Fibroblast of skin of left biceps (primary cell): ENCODE measurements at regions not wholly inside any gene's neighbourhood (a gene's known extent, or its start where the extent isn't known, plus 50 kb on each side); places are given as distances from the start of the nearest gene placed in this dataset.
A peak's percentile ranks its signal among the peaks of the same experiment; 100 is the strongest.

ENCODE experiments used
- DNase-seq, 2 experiments: peaks; one replicate each; pipeline ENCODE4 v3.0.0-alpha.2; 2013; ENCODE audit warnings: low read depth in 2 of 2

DNA sequence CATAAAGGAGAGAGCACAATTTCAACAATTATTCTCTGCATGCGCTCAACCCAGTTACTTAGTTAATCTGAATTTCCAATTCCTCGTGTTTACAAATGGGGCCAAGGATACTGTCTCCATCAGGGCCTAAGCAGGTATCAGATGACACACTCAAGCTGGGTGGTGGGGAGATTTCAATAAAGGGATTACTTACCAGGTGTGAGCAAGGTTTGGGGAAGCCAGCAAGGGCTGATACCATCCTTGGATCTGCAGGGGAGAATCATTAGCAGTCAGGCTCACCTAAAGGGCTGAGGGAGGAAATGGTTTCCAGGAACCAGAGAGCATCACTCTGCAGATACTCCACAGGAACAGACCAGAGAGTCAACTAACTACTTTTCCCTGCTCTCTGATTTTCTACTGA is 487.1 kb downstream of the NTRK2 start:
- DNase-seq, result no peak

- DNase-seq, result peak; percentile 8 to 13
Observed at GRCh38 chr9:85155352-85155751, 485.8 kb downstream of the NTRK2 start.

DNA sequence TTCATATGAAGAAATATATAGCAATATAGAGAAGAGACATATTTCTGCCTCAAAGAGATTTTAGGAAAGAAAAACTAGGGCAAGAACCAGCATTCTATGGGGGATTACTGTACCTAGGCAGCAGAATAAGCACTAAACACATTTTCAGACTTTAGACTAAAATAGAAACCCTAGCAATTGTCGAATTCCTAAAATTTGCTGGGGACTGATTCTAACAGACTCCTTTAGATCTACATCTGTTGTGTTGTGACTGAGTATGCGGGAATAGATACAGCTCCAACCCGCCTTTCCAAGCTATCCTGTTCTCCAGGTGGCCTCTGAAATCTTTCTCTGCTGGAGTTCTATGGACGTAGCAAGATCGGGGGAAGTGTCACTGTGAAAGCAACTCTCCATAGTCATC is 482.2 kb downstream of the NTRK2 start:
- DNase-seq, result no peak

DNA sequence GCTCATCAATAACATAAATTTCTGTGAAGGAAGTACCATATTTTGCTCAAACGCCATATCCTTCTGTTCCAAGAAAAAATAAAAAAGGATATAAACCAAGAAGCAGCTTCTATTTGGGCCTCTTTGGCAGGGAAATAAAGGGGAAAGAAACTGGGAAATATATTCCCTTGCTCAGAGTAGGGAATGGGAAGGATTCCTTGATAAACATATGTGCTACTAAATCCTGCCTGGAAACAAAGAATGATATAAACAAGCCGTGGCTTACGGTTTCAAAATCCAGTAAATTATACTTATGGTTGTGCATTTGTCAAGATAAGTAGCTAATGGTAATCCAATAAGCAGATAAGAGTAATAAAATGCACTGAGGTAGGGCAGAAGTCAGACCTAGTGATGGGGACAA is 481.6 kb downstream of the NTRK2 start:
- DNase-seq, result no peak

DNA sequence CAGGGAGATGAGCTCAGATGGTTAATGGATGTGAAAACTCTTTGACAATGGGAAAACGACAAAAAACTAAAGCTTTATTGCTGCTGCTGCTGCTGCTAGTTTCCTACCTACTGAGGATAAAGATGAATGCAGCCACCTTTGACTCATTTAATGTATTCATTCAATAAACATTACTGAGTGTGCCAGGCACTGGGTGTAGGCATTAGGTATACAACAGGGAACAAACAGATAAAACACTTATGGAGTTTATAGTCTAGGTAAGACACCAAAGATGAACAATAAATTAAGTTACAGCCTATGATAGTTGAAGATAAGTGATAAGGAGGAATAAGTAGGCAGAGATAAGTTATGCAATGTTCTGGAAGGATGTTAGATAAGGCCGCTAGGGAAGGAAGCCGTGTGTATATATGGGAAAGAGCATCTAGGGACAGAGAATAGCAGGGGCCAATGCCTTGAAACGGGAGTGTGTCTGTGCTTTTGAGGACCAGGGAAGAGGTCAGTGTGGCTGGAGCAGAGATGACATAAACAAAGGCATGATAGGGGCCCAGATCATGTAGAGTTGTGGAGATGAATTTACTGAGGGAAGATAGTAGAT is 477.6 kb downstream of the NTRK2 start:
- DNase-seq, result no peak

- DNase-seq, result no peak
Observed at GRCh38 chr9:85142968-85143367, 473.4 kb downstream of the NTRK2 start.

GRCh38 chr9:85142496-85142911 is 473.0 kb downstream of the NTRK2 start:
- no peak for DNase-seq

DNA sequence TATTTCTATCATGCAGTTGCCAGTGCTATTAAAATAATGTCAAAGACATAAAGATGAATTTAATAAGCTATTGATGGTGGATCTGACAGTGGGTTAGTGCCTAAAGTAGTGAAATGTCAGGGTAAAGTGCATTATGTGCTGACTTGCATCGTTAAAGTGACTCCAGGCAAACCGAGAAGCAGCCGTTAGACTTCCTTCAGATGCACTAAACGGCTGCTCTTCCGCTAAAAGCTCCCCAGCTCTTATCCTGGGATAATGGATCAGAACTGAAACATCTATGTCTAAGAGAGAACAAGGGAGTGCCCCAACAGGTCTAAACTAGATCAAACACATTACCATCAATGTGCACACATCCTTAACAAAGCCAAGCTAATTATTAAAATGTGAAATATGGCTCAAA is 468.2 kb downstream of the NTRK2 start:
- no peak for DNase-seq

GRCh38 chr9:85136987-85137386 is 467.5 kb downstream of the NTRK2 start:
- no peak for DNase-seq

GRCh38 chr9:85136507-85136906 is 467.0 kb downstream of the NTRK2 start:
- DNase-seq, result no peak

DNA sequence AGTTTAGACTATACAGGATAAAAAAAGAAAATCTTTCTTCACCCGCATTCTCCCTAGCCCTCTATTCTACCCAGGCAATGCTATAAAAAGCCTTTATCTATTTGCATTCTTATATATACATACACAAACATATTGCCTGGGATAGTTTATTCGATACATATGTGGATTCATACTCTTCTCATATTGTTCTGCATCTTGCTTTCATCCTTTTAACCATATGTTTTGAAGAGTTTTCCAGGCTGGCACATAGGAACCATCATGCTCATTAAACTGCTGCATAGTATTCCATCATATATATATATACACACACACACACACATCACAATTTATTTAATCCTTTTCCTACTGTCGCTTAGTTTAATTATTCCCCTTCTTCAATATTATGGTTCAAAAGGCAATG is 461.2 kb downstream of the NTRK2 start:
- no peak for DNase-seq

DNA sequence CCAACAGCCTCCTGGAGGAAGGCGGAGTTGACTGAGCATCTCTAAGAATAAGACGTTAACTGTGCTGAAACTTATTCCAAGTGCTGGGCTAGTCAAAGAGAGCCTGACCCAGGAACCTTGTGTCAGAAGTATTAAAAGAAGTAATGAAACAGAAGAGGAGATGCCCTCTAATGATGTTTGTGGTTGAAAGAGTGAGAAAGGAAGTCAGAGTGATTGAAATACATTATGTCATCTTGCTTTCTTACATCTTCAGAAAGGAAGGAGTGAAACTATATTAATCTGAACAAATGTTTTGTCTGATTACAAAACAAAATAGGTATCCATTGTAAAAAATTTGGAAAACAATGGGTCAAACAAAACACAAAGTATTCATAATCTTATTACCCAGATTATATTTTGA is 460.7 kb downstream of the NTRK2 start:
- no peak for DNase-seq

DNA sequence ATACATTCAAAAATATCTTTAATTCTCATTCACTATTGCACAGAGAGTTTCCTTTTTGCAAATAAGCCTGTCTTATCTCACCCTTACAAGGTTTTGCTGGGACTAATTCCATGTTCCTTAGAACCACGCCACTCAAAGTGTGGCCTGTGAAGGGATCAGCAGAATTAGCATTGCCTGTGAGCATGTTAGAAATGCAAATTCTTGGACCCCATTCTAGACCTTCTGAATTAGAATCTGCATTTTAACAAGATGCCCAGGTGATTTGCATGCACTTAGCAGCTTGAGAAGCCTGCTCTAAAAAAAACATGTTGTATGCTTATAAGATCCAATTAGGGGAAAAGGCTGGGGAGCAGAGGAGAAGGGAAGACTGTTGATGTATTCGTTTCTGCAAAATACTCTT is 460.0 kb downstream of the NTRK2 start:
- no peak for DNase-seq

DNA sequence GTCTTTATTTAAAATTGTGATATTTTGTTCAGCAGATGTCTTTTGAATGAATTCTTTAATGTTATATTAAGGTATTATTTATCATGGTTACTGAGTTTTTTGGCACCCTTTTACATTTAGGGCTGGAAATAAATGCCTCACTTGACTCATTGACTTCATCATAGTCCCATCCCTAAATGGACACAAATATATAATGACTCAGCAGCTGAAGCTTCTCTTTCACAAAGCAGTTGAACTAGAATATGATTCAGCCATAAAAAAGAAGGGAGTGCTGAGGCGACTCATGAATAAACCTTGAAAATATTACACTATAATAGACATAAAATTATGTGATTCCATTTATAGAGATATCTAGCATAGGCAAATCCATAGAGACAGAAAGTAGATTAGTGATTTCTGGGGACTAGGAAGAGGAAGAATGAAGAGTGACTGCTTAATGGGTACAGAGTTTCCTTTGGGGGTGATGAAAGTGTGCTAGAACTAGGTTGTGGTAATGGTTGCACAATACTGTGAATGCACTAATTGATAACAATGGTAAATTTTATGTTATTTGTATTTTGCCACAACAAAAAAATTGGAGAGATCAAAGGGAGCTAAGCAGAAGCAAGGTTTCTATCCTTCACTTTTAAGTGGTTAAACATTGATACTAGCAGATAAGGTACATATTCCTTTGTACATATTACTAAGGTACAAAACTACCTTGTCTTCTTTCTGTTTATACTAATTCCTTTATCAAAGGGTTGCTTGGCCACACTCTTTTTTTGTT is 449.6 kb downstream of the NTRK2 start:
- DNase-seq, result no peak

DNA sequence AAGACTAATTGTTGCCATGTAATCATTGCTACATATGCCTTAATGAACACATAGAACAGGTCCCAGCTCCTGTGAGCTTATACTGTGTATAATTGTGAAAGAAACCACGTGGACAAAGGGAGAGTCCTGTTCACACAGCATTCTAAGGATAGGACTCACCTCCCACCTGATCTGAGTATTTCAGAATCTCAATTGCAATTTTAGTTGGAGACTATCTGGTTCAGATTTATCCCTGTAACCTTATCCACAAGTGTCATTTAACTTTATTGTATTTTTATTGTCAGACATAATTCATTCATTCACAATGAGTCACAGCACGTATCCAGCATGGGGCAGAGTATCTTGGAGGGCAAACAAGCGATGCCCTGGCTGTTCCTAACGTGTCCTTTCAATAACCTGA is 448.3 kb downstream of the NTRK2 start:
- DNase-seq, result no peak

- DNase-seq, result no peak
Observed at GRCh38 chr9:85115473-85115872, 445.9 kb downstream of the NTRK2 start.

DNA sequence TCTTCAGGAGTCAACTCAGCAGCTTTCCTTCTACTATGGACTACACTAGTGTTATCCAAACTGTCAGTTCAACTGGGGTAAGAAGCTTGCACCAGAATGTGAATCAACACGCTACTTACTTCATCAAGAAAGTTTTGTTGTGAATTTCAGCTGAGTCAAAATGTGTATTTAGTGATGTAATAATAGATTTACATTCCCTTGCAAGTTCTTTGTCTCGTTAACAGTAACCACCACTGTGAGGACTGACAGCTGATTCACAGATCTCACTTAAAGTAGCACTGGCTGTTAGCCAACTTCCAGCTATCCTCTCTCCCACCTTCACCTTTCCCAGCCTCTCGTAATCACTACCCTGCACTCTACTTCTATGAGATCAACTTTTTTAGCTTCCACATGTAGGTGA is 445.3 kb downstream of the NTRK2 start:
- no peak for DNase-seq

GRCh38 chr9:85112933-85113418 is 443.4 kb downstream of the NTRK2 start:
- DNase-seq, result no peak

DNA sequence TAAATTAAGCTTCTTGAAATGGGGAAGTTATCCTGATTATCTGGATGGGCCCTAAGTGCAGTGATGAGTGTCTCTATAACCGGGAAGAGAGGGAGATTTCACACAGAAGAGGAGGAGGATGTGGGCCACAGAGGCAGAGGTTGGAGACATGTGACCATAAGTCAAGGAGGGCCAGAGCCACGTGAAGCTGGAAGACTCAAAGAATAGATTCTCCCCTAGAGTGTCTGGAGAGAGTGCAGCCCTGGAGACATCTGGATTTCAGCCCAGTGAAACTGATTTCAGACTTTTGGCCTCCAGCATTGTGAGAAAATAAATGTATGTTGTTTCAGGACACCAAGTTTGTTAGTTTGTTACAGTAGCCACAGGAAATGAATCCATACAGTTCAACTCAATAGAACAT is 442.9 kb downstream of the NTRK2 start:
- no peak for DNase-seq

GRCh38 chr9:85108746-85109145 is 439.2 kb downstream of the NTRK2 start:
- DNase-seq, result no peak

- no peak for DNase-seq
Observed at GRCh38 chr9:85108229-85108628, 438.7 kb downstream of the NTRK2 start.

GRCh38 chr9:85089188-85089969 is 419.9 kb downstream of the NTRK2 start:
- DNase-seq, result no peak

- DNase-seq, result no peak
Observed at GRCh38 chr9:85081963-85082362, 412.4 kb downstream of the NTRK2 start.
